GM12892 (cell line): ENCODE measurements at regions not wholly inside any gene's neighbourhood (a gene's known extent, or its start where the extent isn't known, plus 50 kb on each side); places are given as distances from the start of the nearest gene placed in this dataset.

ENCODE experiments used
- POLR2A ChIP-seq: IDR thresholded peaks from 2 replicates; pipeline ENCODE4 v1.6.1; 2011; ENCODE audit warnings: low read depth, low read length, control low read depth
- TAF1 ChIP-seq: IDR thresholded peaks from 2 replicates; pipeline ENCODE4 v1.6.1; 2011; ENCODE audit warnings: low read depth, mild to moderate bottlenecking, control low read depth, low read length, borderline replicate concordance

- TF ChIP-seq TAF1 (no peak), POLR2A (no peak)
These were observed 52.9 kb upstream of the ABCC4 start for GRCh38 chr13:95354156-95354555.
